Left lung (tissue), 4 donors: ENCODE measurements at regions not wholly inside any gene's neighbourhood (a gene's known extent, or its start where the extent isn't known, plus 50 kb on each side); places are given as distances from the start of the nearest gene placed in this dataset.

Source experiments
- ATAC-seq: fragments of 200-7000 bp; cut with Tn5 transposase; one replicate; pipeline ENCODE4 v1.9.1; 2020; ENCODE audit warnings: moderate library complexity
- DNase-seq, 4 donors: peaks; one replicate each; pipeline ENCODE4 v3.0.0-alpha.2; 2013 to 2020
- H3K27ac ChIP-seq, 2 donors: fragments of 200-600 bp; sonication (generic) in 1 of 2; one replicate each; pipeline versions ENCODE4 v1.5.0 to v1.8.0; 2020 to 2021
- H3K27me3 ChIP-seq, 2 donors: fragments of 200-600 bp; sonication (generic) in 1 of 2; one replicate each; pipeline versions ENCODE4 v1.5.0 to v1.8.0; 2020 to 2021
- H3K36me3 ChIP-seq, 2 donors: fragments of 200-600 bp; sonication (generic) in 1 of 2; one replicate each; pipeline versions ENCODE4 v1.5.0 to v1.8.0; 2020 to 2021
- H3K4me1 ChIP-seq, 2 donors: fragments of 200-600 bp; one replicate each; pipeline ENCODE4 v1.8.0; 2021
- H3K4me3 ChIP-seq, 2 donors: fragments of 200-600 bp; sonication (generic) in 1 of 2; one replicate each; pipeline versions ENCODE4 v1.5.0 to v1.8.0; 2020 to 2021; ENCODE audit warnings: mild to moderate bottlenecking in 1 of 2
- H3K9me3 ChIP-seq, 2 donors: fragments of 200-600 bp; sonication (generic) in 1 of 2; one replicate each; pipeline versions ENCODE4 v1.5.0 to v1.8.0; 2020 to 2021
- intact Hi-C, 2 donors: fragments of 100-400 bp; cut with DNase I; formaldehyde crosslinking; loops; one replicate each; pipeline versions ENCODE4 v1.11.2 to v1.14.2; 2022
- TF ChIP-seq, protein P1 (sequence below), 2 donors: fragments of 200-600 bp; sonication (generic) in 1 of 2; IDR thresholded peaks; one replicate each; pipeline versions ENCODE4 v1.5.0 to v1.8.0; 2021; ENCODE audit warnings: antibody characterized with exemption in 2 of 2
- donor health status: DM: no; HTN: yes; CAD: no.
- donor health status: DM: no; HTN: no; CAD: no.

DNA sequence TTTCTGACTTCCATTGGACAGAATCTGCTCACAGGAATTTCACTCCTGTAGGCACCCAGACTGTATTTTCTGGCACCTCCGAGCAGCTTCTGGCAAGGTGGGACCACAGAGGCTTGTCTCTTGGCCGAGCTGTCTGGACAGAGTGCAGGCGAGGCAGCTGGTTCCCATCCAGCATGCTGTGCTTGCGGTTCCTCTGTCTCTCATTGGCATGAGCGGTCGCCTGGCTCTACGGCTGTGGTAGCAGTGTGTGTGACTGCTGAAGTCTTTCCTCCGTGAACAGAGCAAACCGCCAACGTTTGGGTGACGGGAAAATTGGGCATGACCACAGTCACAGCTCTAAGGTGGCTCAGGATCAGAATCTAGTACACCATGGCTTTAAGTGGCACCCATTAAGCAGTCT is 411.7 kb upstream of the NETO1 start:
- no peaks in the 10 kb centered on the region for H3K36me3 ChIP-seq
- no peaks in the 10 kb centered on the region for H3K4me1 ChIP-seq
- H3K27me3 ChIP-seq, result no peaks in the 10 kb centered on the region
- H3K4me3 ChIP-seq, result no peak overlapping the region
- DNase-seq (no peak), ATAC-seq (no peak)
- H3K27ac ChIP-seq, result no peak overlapping the region
- intact Hi-C loops, result no loop called here
- H3K9me3 ChIP-seq, result peaks cover 0 to under 1% of the 10 kb centered on the region in 2 donors
- TF ChIP-seq, protein P1, sequence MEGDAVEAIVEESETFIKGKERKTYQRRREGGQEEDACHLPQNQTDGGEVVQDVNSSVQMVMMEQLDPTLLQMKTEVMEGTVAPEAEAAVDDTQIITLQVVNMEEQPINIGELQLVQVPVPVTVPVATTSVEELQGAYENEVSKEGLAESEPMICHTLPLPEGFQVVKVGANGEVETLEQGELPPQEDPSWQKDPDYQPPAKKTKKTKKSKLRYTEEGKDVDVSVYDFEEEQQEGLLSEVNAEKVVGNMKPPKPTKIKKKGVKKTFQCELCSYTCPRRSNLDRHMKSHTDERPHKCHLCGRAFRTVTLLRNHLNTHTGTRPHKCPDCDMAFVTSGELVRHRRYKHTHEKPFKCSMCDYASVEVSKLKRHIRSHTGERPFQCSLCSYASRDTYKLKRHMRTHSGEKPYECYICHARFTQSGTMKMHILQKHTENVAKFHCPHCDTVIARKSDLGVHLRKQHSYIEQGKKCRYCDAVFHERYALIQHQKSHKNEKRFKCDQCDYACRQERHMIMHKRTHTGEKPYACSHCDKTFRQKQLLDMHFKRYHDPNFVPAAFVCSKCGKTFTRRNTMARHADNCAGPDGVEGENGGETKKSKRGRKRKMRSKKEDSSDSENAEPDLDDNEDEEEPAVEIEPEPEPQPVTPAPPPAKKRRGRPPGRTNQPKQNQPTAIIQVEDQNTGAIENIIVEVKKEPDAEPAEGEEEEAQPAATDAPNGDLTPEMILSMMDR (IDR thresholded peaks at IDR 0.05), result no peak

DNA sequence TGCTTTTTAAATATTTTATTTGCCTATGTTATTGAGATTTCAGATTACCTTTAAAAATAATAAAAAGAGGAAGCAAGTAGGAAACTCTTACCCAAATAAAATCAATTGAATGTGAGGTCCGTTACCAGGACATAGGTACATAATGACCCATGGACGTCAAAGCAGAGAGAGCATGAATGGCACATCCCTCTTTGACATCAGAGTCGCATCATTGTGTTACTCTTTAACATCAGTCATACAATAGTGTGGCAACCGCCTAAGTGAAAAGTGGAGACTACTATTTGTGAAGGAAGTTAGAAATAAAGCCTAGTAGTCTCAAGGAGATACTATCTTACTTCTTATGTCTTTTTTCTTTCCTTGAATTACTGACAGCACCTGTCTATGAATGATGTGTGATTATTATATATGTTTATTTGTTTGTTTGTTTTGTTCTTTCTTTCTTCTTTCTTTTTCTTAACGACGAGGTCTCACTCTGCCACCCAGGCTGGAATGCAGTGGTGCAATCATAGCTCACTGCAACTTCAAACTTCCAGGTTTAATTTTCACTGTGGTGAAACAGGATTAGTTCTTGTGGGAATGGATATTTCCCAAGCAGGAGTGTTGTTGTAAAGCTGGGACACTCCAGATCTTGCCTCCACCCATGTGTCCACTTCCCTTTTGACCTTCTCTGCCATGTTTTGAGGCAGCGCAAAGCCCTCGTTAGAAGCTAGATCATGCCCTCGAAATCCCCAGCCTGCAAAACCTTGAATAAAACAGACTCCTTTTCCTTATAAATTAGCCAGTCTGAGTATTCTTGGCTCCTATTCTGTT is 407.2 kb upstream of the NETO1 start:
- Histone ChIP-seq H3K27ac (no peak overlapping the region), H3K4me1 (no peaks in the 10 kb centered on the region), H3K36me3 (no peaks in the 10 kb centered on the region), H3K27me3 (no peaks in the 10 kb centered on the region), H3K9me3 (no peaks in the 10 kb centered on the region), H3K4me3 (no peak overlapping the region)
- ATAC-seq (no peak), DNase-seq (no peak)
- TF ChIP-seq, protein P1 (IDR thresholded peaks at IDR 0.05), result no peak
- intact Hi-C loops, result no loop called here

DNA sequence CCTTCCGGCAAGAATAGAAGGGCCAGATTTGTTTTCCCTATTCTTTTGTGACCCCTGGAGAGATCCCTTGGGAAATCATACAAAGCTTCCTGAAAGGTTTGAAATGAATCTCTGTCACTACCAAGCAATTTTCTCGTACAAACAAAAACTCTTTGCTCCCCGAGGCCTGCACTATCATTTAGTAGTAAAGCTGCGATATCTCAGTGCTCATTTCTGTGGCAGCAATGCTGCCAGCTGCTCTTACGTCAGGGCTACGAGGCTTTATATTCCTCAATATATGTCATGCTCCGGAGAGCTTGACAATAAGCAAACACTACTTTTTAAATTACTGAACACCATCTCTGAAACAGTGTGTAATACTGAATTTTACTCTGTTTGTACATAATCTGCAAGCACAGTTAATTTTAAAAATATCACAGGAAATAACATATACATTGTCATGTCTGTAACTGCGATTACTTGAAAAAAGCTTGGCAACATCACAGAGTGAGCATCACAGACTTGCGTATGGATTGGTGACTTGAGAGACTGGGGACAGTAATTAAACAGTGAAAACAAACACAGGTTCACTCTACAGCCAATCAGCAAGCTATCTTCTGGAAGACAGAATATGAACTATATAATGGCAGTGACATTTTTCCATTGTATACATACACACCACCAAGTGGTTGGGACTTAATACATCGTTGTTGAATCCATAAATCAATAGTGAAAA is 403.3 kb upstream of the NETO1 start:
- no peak for ATAC-seq
- Histone ChIP-seq H3K4me1 (no peaks in the 10 kb centered on the region), H3K9me3 (no peaks in the 10 kb centered on the region), H3K4me3 (no peak overlapping the region), H3K27ac (no peak overlapping the region), H3K27me3 (no peaks in the 10 kb centered on the region), H3K36me3 (no peaks in the 10 kb centered on the region)
- DNase-seq, result no peak
- TF ChIP-seq, protein P1 (IDR thresholded peaks at IDR 0.05), result no peak
- intact Hi-C loops, result no loop called here

DNA sequence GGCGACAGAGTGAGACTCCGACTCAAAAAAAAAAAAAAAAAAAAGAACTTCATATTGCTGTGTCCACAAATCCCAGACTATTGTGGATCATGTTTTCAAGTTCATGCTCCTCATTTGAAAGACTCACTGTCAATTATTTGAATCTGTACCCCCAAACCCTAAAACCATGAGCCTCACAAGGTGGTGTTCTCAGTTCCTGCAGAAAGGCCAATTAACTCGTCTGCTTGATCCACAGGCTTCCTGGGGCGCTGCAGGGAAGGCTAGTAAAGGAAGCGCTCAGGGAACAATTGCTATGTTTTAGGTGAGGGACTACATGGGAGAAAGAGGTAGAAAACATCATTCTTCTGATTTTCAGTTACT is 396.8 kb upstream of the NETO1 start:
- DNase-seq, result no peak
- Histone ChIP-seq H3K9me3 (no peaks in the 10 kb centered on the region), H3K36me3 (no peaks in the 10 kb centered on the region), H3K27me3 (no peaks in the 10 kb centered on the region), H3K4me1 (no peaks in the 10 kb centered on the region), H3K4me3 (no peak overlapping the region), H3K27ac (no peak overlapping the region)
- intact Hi-C loops, result no loop called here
- ATAC-seq, result no peak
- TF ChIP-seq, protein P1 (IDR thresholded peaks at IDR 0.05), result no peak

DNA sequence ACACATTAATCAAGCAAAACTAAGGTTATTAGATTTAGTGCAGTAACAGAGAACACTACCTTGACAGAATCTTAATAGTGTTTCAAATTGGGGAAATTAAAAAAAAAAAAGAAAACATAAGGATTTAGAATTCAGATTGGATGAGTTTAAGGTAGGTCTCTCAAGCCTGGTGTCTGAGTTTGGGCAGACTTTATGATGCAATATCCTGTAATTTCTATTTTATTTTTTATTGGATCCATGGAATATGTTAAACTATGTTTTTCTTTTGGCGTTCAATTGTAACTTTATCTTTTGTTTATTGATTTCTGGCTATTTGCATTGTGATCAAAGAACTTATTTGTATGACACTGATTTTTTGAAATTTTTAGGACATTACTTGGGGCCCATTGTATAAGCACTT is 394.1 kb upstream of the NETO1 start:
- Histone ChIP-seq H3K4me1 (no peaks in the 10 kb centered on the region), H3K9me3 (no peaks in the 10 kb centered on the region), H3K27me3 (no peaks in the 10 kb centered on the region), H3K27ac (no peak overlapping the region), H3K36me3 (no peaks in the 10 kb centered on the region), H3K4me3 (no peak overlapping the region)
- DNase-seq (no peak), ATAC-seq (no peak)
- TF ChIP-seq, protein P1 (IDR thresholded peaks at IDR 0.05), result no peak
- intact Hi-C loops, result no loop called here
